ENCODE measurements at regions not wholly inside any gene's neighbourhood (a gene's known extent, or its start where the extent isn't known, plus 50 kb on each side); places are given as distances from the start of the nearest gene placed in this dataset.

DNA sequence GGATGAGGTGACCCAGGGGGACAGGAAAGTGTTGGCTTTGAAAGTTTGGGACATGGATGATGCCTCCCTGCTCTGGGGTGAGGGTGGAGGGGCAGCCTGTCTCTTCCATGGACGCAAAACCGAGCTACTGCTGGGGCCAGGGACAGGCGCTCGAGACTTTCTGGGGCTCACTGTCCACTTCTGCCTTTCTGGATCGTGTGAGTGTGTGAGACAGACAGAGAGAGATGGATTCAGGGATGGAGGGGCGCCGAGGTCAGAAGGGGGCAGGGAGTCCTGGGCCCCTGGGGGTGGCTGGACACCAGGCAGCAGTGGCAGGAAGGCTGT lies 78.0 kb upstream of the GATA5 start:
- in situ Hi-C loops (cut with HindIII; ENCODE audit: low pct_unique_long_range_greater_than_20kb, low sequenced_read_pairs) (no loop called here), intact Hi-C loops (cut with micrococcal nuclease; ENCODE audit: unreplicated experiment) (no loop called here)
- Histone ChIP-seq H3K4me1 (ENCODE audit: control insufficient read depth, insufficient read depth, low read length) (peaks cover 77% of the 10 kb centered on the region), H3K9me3 (ENCODE audit: control insufficient read depth, insufficient read depth, low read depth, low read length) (no peaks in the 10 kb centered on the region), H3K4me3 (ENCODE audit: low read depth in 2 of 2, low read length in 2 of 2) (no peak overlapping the region), H3K36me3 (ENCODE audit: control insufficient read depth, insufficient read depth, low read length) (no peaks in the 10 kb centered on the region), H3K27me3 (ENCODE audit: control insufficient read depth, insufficient read depth, low read length) (no peaks in the 10 kb centered on the region), H3K27ac (ENCODE audit: low read length) (peak overlapping the region; percentile 52)
- BruUV-seq (replicated peaks): no TSS peak
- no peak for DNase-seq (ENCODE audit: low read depth, low spot score)
- ChIA-PET CTCF (interaction anchor here (1.3 kb wide), 1 partner anchor 64 kb away, joined by 4 read pairs; no protein-coding TSS in a partner anchor), POLR2A (interaction anchor here (0.6 kb wide), 1 partner anchor 117 kb away, joined by 8 read pairs; no protein-coding TSS in a partner anchor)
- no peak for ATAC-seq
- TF ChIP-seq, protein P1, sequence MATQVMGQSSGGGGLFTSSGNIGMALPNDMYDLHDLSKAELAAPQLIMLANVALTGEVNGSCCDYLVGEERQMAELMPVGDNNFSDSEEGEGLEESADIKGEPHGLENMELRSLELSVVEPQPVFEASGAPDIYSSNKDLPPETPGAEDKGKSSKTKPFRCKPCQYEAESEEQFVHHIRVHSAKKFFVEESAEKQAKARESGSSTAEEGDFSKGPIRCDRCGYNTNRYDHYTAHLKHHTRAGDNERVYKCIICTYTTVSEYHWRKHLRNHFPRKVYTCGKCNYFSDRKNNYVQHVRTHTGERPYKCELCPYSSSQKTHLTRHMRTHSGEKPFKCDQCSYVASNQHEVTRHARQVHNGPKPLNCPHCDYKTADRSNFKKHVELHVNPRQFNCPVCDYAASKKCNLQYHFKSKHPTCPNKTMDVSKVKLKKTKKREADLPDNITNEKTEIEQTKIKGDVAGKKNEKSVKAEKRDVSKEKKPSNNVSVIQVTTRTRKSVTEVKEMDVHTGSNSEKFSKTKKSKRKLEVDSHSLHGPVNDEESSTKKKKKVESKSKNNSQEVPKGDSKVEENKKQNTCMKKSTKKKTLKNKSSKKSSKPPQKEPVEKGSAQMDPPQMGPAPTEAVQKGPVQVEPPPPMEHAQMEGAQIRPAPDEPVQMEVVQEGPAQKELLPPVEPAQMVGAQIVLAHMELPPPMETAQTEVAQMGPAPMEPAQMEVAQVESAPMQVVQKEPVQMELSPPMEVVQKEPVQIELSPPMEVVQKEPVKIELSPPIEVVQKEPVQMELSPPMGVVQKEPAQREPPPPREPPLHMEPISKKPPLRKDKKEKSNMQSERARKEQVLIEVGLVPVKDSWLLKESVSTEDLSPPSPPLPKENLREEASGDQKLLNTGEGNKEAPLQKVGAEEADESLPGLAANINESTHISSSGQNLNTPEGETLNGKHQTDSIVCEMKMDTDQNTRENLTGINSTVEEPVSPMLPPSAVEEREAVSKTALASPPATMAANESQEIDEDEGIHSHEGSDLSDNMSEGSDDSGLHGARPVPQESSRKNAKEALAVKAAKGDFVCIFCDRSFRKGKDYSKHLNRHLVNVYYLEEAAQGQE (IDR thresholded peaks at IDR 0.05; ENCODE audit: insufficient read depth in 1 of 2, low read depth in 2 of 2, low read length in 1 of 2): no peak
- TF ChIP-seq TCF7L2 (IDR thresholded peaks at IDR 0.05; ENCODE audit: low read depth, low read length): no peak
- no peak for TF ChIP-seq SIN3A (IDR thresholded peaks at IDR 0.05; ENCODE audit: borderline replicate concordance, insufficient read depth, low read depth, low read length)
- TF ChIP-seq, protein P2, sequence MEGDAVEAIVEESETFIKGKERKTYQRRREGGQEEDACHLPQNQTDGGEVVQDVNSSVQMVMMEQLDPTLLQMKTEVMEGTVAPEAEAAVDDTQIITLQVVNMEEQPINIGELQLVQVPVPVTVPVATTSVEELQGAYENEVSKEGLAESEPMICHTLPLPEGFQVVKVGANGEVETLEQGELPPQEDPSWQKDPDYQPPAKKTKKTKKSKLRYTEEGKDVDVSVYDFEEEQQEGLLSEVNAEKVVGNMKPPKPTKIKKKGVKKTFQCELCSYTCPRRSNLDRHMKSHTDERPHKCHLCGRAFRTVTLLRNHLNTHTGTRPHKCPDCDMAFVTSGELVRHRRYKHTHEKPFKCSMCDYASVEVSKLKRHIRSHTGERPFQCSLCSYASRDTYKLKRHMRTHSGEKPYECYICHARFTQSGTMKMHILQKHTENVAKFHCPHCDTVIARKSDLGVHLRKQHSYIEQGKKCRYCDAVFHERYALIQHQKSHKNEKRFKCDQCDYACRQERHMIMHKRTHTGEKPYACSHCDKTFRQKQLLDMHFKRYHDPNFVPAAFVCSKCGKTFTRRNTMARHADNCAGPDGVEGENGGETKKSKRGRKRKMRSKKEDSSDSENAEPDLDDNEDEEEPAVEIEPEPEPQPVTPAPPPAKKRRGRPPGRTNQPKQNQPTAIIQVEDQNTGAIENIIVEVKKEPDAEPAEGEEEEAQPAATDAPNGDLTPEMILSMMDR (IDR thresholded peaks at IDR 0.05): no peak
- no peak for TF ChIP-seq POLR2AphosphoS5 (IDR thresholded peaks at IDR 0.05; ENCODE audit: low read depth, low read length)

DNA sequence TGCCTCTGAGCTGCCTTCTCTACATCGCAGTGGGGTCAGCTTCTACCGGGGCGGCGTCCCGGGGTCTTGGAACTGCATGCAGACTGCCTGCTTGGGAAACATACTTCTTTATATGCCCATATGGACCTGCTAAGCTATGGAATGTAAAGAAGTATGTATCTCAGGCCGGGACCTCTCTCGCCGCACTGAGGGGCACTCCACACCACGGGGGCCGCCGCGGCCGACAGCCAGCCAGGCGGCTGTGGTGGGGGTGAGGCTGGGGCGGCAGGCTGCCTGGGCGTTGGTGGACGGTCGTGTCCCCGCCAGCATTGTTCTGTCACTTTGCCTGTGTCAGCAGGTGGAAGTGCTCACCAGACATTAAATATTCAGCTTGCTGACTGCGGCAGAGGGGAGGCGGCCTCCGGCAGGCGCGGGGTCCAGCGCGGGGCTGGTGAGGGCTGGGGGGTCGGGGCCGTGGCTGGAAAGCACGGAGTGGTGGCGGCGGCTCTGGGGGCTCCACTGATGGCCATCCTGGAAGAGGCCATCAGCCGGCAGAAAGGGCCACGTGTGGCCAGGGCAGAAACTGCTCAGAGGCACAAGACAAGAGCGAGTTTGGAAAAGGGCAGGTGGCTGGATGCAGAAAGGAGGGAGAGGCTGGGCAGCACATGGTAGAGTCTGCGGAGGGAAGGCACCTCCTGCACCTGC lies 78.6 kb upstream of the GATA5 start:
- Histone ChIP-seq H3K36me3 (ENCODE audit: control insufficient read depth, insufficient read depth, low read length) (no peaks in the 10 kb centered on the region), H3K4me1 (ENCODE audit: control insufficient read depth, insufficient read depth, low read length) (peaks cover 75% of the 10 kb centered on the region), H3K4me3 (ENCODE audit: low read depth in 2 of 2, low read length in 2 of 2) (no peak overlapping the region), H3K9me3 (ENCODE audit: control insufficient read depth, insufficient read depth, low read depth, low read length) (no peaks in the 10 kb centered on the region), H3K27ac (ENCODE audit: low read length) (peak overlapping the region; percentile 70), H3K27me3 (ENCODE audit: control insufficient read depth, insufficient read depth, low read length) (no peaks in the 10 kb centered on the region)
- intact Hi-C loops (cut with micrococcal nuclease; ENCODE audit: unreplicated experiment) (no loop called here), in situ Hi-C loops (cut with HindIII; ENCODE audit: low pct_unique_long_range_greater_than_20kb, low sequenced_read_pairs) (no loop called here)
- ChIA-PET POLR2A (interaction anchor here (0.6 kb wide), 1 partner anchor 118 kb away, joined by 8 read pairs; no protein-coding TSS in a partner anchor), CTCF (interaction anchor here (1.3 kb wide), 1 partner anchor 63 kb away, joined by 4 read pairs; no protein-coding TSS in a partner anchor)
- DNase-seq (ENCODE audit: low read depth, low spot score) (no peak), ATAC-seq (no peak)
- TF ChIP-seq, protein P1 (IDR thresholded peaks at IDR 0.05; ENCODE audit: insufficient read depth in 1 of 2, low read depth in 2 of 2, low read length in 1 of 2): no peak
- TF ChIP-seq POLR2AphosphoS5 (IDR thresholded peaks at IDR 0.05; ENCODE audit: low read depth, low read length) (no peak), TCF7L2 (IDR thresholded peaks at IDR 0.05; ENCODE audit: low read depth, low read length) (no peak), SIN3A (IDR thresholded peaks at IDR 0.05; ENCODE audit: borderline replicate concordance, insufficient read depth, low read depth, low read length) (no peak)
- TF ChIP-seq, protein P2 (IDR thresholded peaks at IDR 0.05): no peak
- no TSS peak for BruUV-seq (replicated peaks)
